H1 (cell line): ENCODE measurements at regions not wholly inside any gene's neighbourhood (a gene's known extent, or its start where the extent isn't known, plus 50 kb on each side); places are given as distances from the start of the nearest gene placed in this dataset.

Experiments
- CTCF ChIA-PET: fragments of 300-600 bp; sonication (Branson Sonifier 250); formaldehyde crosslinking; loops from one replicate; lab custom pipeline; 2021; ENCODE audit not compliant: partially characterized antibody; lab: Charles Lee
- POLR2A ChIA-PET: fragments of 300-600 bp; sonication (Branson Sonifier 250); formaldehyde crosslinking; loops from one replicate; lab custom pipeline; 2021; ENCODE audit warnings: inconsistent platforms; ENCODE audit not compliant: partially characterized antibody; lab: Charles Lee
- DNase-seq, 2 experiments: peaks; one replicate each; pipeline versions ENCODE4 v3.0.0 to v3.0.0-alpha.2; 2010 to 2022; ENCODE audit warnings: low spot score in 2 of 2, low read depth in 1 of 2, mixed read lengths in 1 of 2
- FAIRE-seq: peaks from 2 replicates; lab custom pipeline; 2011; peaks lifted over from hg19 to GRCh38; lab: Jason Lieb, UNC
- H2AFZ ChIP-seq: 2 replicates; pipeline ENCODE4 v1.8.1; 2012; ENCODE audit warnings: low read length, inconsistent platforms
- H2AK5ac ChIP-seq: 2 replicates; pipeline ENCODE4 v1.6.1; 2013; ENCODE audit warnings: low read depth, low read length
- H2BK120ac ChIP-seq: replicated peaks from 2 replicates; pipeline ENCODE3; 2013; ENCODE audit warnings: low read depth, low read length, inconsistent platforms
- H2BK12ac ChIP-seq: 2 replicates; pipeline ENCODE4 v1.6.1; 2013; ENCODE audit warnings: low read depth, low read length
- H2BK15ac ChIP-seq: 2 replicates; pipeline ENCODE4 v1.6.1; 2013; ENCODE audit warnings: low read length
- H2BK20ac ChIP-seq: 2 replicates; pipeline ENCODE4 v1.6.1; 2013; ENCODE audit warnings: low read length
- H2BK5ac ChIP-seq: 2 replicates; pipeline ENCODE4 v1.6.1; 2013; ENCODE audit warnings: low read depth, low read length
- H3K14ac ChIP-seq: 2 replicates; pipeline ENCODE4 v1.6.1; 2013; ENCODE audit warnings: inconsistent platforms; ENCODE audit not compliant: insufficient read length
- H3K18ac ChIP-seq: 2 replicates; pipeline ENCODE4 v1.6.1; 2013; ENCODE audit warnings: low read length; ENCODE audit errors: extremely low read depth
- H3K23ac ChIP-seq: 2 replicates; pipeline ENCODE4 v1.6.1; 2013; ENCODE audit warnings: inconsistent platforms; ENCODE audit not compliant: insufficient read length
- H3K23me2 ChIP-seq: 2 replicates; pipeline ENCODE4 v1.6.1; 2013; ENCODE audit warnings: low read depth, low read length
- H3K27ac ChIP-seq: 2 replicates; pipeline ENCODE4 v1.6.1; 2011; ENCODE audit warnings: low read depth, low read length, inconsistent platforms
- H3K27me3 ChIP-seq, 4 experiments: replicated peaks in 1 of 4; 1 replicate in 1 of 4; 2 replicates in 3 of 4; pipeline versions ENCODE4 v1.6.1 to v1.8.1; 2011 to 2013; ENCODE audit warnings: low read length in 3 of 4, mild to moderate bottlenecking in 3 of 4, inconsistent platforms in 2 of 4, mixed read lengths in 2 of 4, moderate library complexity in 1 of 4; ENCODE audit not compliant: control insufficient read depth in 3 of 4, insufficient read depth in 3 of 4; ENCODE audit errors: extremely low read depth in 1 of 4
- H3K36me3 ChIP-seq, 4 experiments: 2 replicates each; pipeline versions ENCODE4 v1.6.1 to v1.8.1; 2011 to 2013; ENCODE audit warnings: mild to moderate bottlenecking in 4 of 4, low read length in 3 of 4, moderate library complexity in 2 of 4, control low read depth in 1 of 4, inconsistent platforms in 1 of 4; ENCODE audit not compliant: insufficient read depth in 4 of 4, control insufficient read depth in 2 of 4
- H3K4ac ChIP-seq: replicated peaks from 2 replicates; pipeline ENCODE3; 2013; ENCODE audit warnings: low read length, low read depth, mixed read lengths, inconsistent platforms; ENCODE audit not compliant: insufficient read length
- H3K4me1 ChIP-seq, 4 experiments: replicated peaks in 1 of 4; 1 replicate in 1 of 4; 2 replicates in 3 of 4; pipeline versions ENCODE4 v1.6.1 to v1.8.1; 2011 to 2013; ENCODE audit warnings: low read length in 3 of 4, inconsistent platforms in 2 of 4, mixed read lengths in 1 of 4; ENCODE audit not compliant: insufficient read depth in 4 of 4, control insufficient read depth in 3 of 4
- H3K4me2 ChIP-seq, 2 experiments: 2 replicates each; pipeline versions ENCODE4 v1.6.1 to v1.8.1; 2011 to 2013; ENCODE audit warnings: low read depth in 2 of 2, low read length in 2 of 2, control low read depth in 1 of 2, inconsistent platforms in 1 of 2, mild to moderate bottlenecking in 1 of 2; ENCODE audit not compliant: insufficient read depth in 1 of 2
- H3K4me3 ChIP-seq, 4 experiments: fragments of 200-600, 300-600 bp in 1 of 4; sonication (generic), shearing (Covaris generic), sonication (Bioruptor Twin) in 1 of 4; 2 replicates each; pipeline versions ENCODE4 v1.5.1 to v1.8.1; 2011 to 2016; ENCODE audit warnings: low read length in 4 of 4, low read depth in 3 of 4, control low read depth in 2 of 4, inconsistent platforms in 2 of 4, mild to moderate bottlenecking in 2 of 4, mixed read lengths in 1 of 4, moderate library complexity in 1 of 4; ENCODE audit not compliant: insufficient read depth in 2 of 4; ENCODE audit errors: extremely low read depth in 1 of 4
- H3K56ac ChIP-seq: replicated peaks from 2 replicates; pipeline ENCODE3; 2013; ENCODE audit warnings: low read depth, mild to moderate bottlenecking, mixed read lengths, low read length, inconsistent platforms; ENCODE audit not compliant: insufficient read length
- H3K79me1 ChIP-seq: 2 replicates; pipeline ENCODE4 v1.6.1; 2013; ENCODE audit warnings: low read depth, low read length, control low read depth
- H3K79me2 ChIP-seq, 2 experiments: 2 replicates each; pipeline versions ENCODE4 v1.6.1 to v1.8.1; 2012 to 2013; ENCODE audit warnings: low read length in 2 of 2, mild to moderate bottlenecking in 2 of 2, inconsistent platforms in 1 of 2; ENCODE audit not compliant: insufficient read depth in 2 of 2, control insufficient read depth in 1 of 2
- H3K9ac ChIP-seq, 4 experiments: replicated peaks in 1 of 4; 1 replicate in 1 of 4; 2 replicates in 3 of 4; pipeline versions ENCODE4 v1.6.1 to v1.8.1; 2011 to 2013; ENCODE audit warnings: low read depth in 3 of 4, low read length in 3 of 4, control low read depth in 2 of 4, mild to moderate bottlenecking in 2 of 4, moderate library complexity in 2 of 4, inconsistent platforms in 1 of 4; ENCODE audit errors: extremely low read depth in 1 of 4
- H3K9me3 ChIP-seq, 2 experiments: 2 replicates each; pipeline versions ENCODE4 v1.6.1 to v1.8.1; 2012 to 2013; ENCODE audit warnings: mild to moderate bottlenecking in 2 of 2, moderate library complexity in 2 of 2, control low read depth in 1 of 2, inconsistent platforms in 1 of 2, low read depth in 1 of 2, low read length in 1 of 2, mixed read lengths in 1 of 2; ENCODE audit not compliant: insufficient read depth in 2 of 2
- H4K20me1 ChIP-seq, 2 experiments: replicated peaks in 1 of 2; 2 replicates each; pipeline versions ENCODE3 to v1.8.1; 2011 to 2013; ENCODE audit warnings: inconsistent platforms in 2 of 2, low read length in 2 of 2, mild to moderate bottlenecking in 1 of 2; ENCODE audit not compliant: insufficient read depth in 2 of 2, control insufficient read depth in 1 of 2
- H4K5ac ChIP-seq: 2 replicates; pipeline ENCODE4 v1.6.1; 2013; ENCODE audit warnings: low read length, low read depth, mixed read lengths, inconsistent platforms; ENCODE audit not compliant: insufficient read length
- H4K8ac ChIP-seq: 2 replicates; pipeline ENCODE4 v1.8.0; 2013; ENCODE audit warnings: mild to moderate bottlenecking, moderate library complexity, low read length, inconsistent platforms; ENCODE audit not compliant: insufficient read depth; ENCODE audit errors: extremely low read depth
- H4K91ac ChIP-seq: replicated peaks from 2 replicates; pipeline ENCODE3; 2013; ENCODE audit warnings: low read length, mixed read lengths, inconsistent platforms; ENCODE audit not compliant: insufficient read length
- KDM1A ChIP-seq: fragments of 200-600, 300-600 bp; sonication (generic); IDR thresholded peaks from 2 replicates; pipeline ENCODE4 v1.7.1; 2016; ENCODE audit warnings: mild to moderate bottlenecking, low read length, borderline replicate concordance
- SP2 ChIP-seq: IDR thresholded peaks from 2 replicates; pipeline ENCODE4 v1.6.1; 2012; ENCODE audit warnings: mild to moderate bottlenecking, low read length, inconsistent platforms
- WGBS, 2 experiments: shearing (Covaris generic) in 1 of 2; methylation state at CpG; one replicate each; pipeline versions ENCODE4 v1.1.6 to v1.1.7; 2013 to 2015; ENCODE audit warnings: low lambda C conversion rate in 2 of 2, mixed read lengths in 2 of 2, inconsistent platforms in 1 of 2, low coverage in 1 of 2, missing lambda C conversion rate in 1 of 2; ENCODE audit not compliant: insufficient replicate concordance in 2 of 2, insufficient coverage in 1 of 2, insufficient read length in 1 of 2; ENCODE audit errors: extremely low coverage in 1 of 2, missing lambda C conversion rate in 1 of 2; 5-methylcytosine and 5-hydroxymethylcytosine counted together

- WGBS, 2 experiments = 82% methylated on average over 2 of the region's 2 CpGs; no CpG with 5 or more reads in 1 of the 2 experiments
- CTCF ChIA-PET = no interaction called here
- FAIRE-seq = no peak
Measured at GRCh38 chr3:147030274-147030673, 376.1 kb downstream of the ZIC4 start.

More at GRCh38 chr3:147030274-147030673, 376.1 kb downstream of the ZIC4 start:
- H4K91ac ChIP-seq = no peak overlapping the region
- no peak overlapping the region for H2BK15ac ChIP-seq
- no peak overlapping the region for H4K5ac ChIP-seq
- H3K23me2 ChIP-seq = no peaks in the 10 kb centered on the region; the same call in 1 of the 2 replicates
- no peak overlapping the region for H3K14ac ChIP-seq
- no peaks in the 10 kb centered on the region for H4K20me1 ChIP-seq
- H3K36me3 ChIP-seq = no peaks in the 10 kb centered on the region
- H2AK5ac ChIP-seq = no peak overlapping the region
- H2BK5ac ChIP-seq = no peak overlapping the region
- H4K8ac ChIP-seq = no peak overlapping the region
- no peak overlapping the region for H3K4me2 ChIP-seq
- H3K79me1 ChIP-seq = no peaks in the 10 kb centered on the region
- H3K23ac ChIP-seq = no peak overlapping the region
- no peaks in the 10 kb centered on the region for H3K4me1 ChIP-seq
- no peak overlapping the region for H3K4ac ChIP-seq
- H2BK12ac ChIP-seq = no peak overlapping the region
- no peak overlapping the region for H3K18ac ChIP-seq
- H3K56ac ChIP-seq = no peak overlapping the region
- H3K4me3 ChIP-seq = no peak overlapping the region
- H2AFZ ChIP-seq = no peak overlapping the region
- no peak overlapping the region for H3K9ac ChIP-seq
- no peak for TF ChIP-seq SP2
- TF ChIP-seq KDM1A = no peak
- no peak overlapping the region for H2BK120ac ChIP-seq
- POLR2A ChIA-PET = no interaction called here
- no peaks in the 10 kb centered on the region; a peak in 1 of 4 replicates for H3K9me3 ChIP-seq
- no peaks in the 10 kb centered on the region for H3K27me3 ChIP-seq
- no peaks in the 10 kb centered on the region for H3K79me2 ChIP-seq
- no peak for DNase-seq
- H2BK20ac ChIP-seq = no peak overlapping the region
- no peak overlapping the region for H3K27ac ChIP-seq
